ENCODE measurements at regions not wholly inside any gene's neighbourhood (a gene's known extent, or its start where the extent isn't known, plus 50 kb on each side); places are given as distances from the start of the nearest gene placed in this dataset.
"Not testable (repeated sequence)": the region's sequence is repeated elsewhere in the genome, so short reads cannot be mapped to it uniquely, and the experiment has no call there.

- not testable (repeated sequence) for DNase-seq (ENCODE audit: low spot score)
Measured at GRCh38 chr18:52168131-52168530, 171.9 kb upstream of the DCC start.

DNA sequence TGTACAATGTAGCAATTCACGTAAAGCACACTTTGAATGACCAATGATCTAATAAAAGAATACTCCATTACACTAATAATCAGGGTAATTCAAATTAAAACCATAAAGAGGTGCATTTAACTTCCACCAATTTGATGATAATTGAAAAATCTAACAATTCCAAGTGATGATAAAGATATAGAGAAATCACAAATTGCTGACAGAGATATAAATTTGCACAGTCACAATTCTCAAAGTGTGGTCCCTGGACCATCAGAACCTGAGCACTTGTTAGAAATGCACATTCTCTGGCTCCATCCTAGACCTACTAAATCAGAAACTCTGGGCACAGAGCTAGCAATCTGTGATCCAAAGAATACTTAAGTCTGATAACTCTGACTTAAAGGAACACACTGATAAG is 165.8 kb upstream of the DCC start:
- no peak for DNase-seq (ENCODE audit: low spot score)

DNA sequence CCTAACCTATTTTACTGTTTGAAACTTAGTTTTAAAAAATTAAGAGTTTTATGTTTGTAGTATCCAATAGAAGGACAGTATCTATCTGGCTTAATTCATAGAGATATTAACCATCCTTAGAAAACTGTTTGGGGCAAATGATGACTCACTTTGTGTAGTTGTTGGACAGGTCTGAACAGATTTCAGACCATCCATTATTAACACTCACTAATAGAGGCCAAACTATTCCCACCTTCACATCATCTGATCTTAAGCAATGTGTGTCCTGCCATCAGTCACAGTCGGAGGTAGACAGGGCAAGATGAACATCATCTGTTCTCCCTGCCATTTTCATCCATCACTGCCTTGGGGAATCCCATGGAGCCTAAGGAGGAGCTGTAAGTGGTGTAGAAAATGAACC is 164.6 kb upstream of the DCC start:
- no peak for DNase-seq (ENCODE audit: low spot score)

DNA sequence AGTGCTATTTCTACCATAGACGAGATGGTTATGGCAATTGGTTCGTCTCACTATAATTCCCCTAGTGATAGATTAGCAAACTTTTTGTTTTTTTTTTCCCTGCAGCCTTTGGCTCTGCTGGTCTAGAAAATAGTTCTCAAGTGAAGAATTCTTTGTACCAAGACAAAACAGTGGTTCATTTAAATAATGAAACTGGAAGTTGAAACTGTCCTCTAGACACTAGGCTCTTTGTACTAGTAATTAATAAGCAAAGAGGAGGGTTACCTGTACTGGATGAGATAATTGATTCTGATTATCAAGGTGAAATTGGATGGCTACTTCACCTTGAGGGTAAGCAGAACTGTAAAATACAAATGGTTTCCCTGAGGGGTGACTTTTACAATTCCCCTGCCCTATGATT is 156.9 kb upstream of the DCC start:
- no peak for DNase-seq (ENCODE audit: low spot score)

GRCh38 chr18:52190195-52190594 is 149.8 kb upstream of the DCC start:
- DNase-seq (ENCODE audit: low spot score), result no peak

DNA sequence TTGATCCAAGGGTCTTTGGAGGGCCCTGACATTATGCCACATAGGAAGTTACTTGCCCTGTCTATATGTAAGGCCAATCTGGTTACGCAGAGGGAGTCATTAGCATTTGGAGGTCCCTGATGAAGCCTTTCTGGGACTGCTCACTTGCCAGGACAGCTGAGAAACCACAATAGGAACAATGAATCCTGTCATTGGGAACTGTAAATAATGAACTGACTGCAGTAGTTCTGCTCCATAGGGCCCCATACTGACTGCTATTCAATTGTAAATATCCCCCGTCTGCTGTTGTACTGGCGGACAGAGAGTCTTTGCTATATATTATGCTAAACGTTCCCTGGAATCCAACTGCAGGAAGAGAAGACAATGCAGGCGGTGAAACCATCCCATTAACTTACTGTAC is 149.4 kb upstream of the DCC start:
- DNase-seq (ENCODE audit: low spot score), result no peak

- DNase-seq (ENCODE audit: low spot score), result no peak
Measured at GRCh38 chr18:52200406-52200805, 139.6 kb upstream of the DCC start.

DNA sequence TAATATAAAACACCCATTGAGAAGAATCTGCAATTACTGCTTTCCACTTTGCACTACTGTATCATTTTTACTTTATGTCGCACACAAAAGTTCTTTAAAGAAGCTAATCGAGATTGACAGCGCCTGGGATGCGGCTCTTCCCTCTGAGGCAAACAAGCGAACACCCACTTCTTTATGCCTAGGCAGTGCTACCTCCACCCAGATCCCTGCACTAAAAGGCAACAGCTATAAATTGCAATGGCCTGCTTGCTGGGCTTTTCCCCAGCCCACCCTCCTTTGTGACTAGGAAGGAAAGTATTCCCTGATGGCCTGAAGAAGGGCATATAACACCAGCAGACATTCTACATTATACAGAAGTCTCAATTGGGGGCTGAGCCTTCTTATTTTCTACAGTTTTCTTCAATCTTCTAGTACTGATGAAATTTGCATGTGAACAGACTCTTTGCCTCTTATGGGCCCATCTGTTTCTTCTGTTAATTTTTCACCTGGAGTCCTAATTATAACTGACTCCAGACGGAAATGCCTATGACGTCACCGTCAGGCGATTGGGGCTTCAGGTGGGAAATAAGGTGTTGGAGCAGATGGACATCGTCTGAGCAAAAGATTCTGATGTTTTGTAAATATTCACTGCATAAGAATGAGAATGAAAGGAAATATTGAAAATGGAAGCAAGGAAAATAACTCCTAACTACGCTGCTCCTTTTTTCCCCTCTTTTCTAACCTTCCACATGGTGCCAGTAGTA is 138.9 kb upstream of the DCC start:
- DNase-seq (ENCODE audit: low spot score), result no peak

GRCh38 chr18:52208646-52209045 is 131.4 kb upstream of the DCC start:
- no peak for DNase-seq (ENCODE audit: low spot score)

DNA sequence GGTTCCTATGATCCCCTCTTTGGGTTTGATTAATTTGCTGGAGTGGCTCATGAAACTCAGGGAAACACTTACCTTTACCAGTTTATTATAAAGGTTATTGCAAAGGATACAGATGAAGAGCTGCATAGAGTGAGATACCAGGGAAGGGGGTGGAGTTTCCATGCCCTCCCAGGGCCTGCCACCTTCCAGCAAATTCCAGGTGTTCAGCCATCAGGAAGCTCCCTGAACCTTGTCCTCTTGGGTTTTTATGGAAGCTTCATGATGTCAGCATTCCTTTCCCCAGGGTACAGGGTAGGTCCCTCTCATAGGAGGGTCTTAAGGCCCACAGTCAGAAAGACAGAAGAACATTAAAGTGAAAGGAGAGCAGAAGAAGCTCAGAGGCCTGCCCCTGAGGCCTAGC is 123.9 kb upstream of the DCC start:
- no peak for DNase-seq (ENCODE audit: low spot score)

- no peak for DNase-seq (ENCODE audit: low spot score)
Measured at GRCh38 chr18:52216666-52217065, 123.3 kb upstream of the DCC start.

GRCh38 chr18:52219102-52219501 is 120.9 kb upstream of the DCC start:
- no peak for DNase-seq (ENCODE audit: low spot score)

DNA sequence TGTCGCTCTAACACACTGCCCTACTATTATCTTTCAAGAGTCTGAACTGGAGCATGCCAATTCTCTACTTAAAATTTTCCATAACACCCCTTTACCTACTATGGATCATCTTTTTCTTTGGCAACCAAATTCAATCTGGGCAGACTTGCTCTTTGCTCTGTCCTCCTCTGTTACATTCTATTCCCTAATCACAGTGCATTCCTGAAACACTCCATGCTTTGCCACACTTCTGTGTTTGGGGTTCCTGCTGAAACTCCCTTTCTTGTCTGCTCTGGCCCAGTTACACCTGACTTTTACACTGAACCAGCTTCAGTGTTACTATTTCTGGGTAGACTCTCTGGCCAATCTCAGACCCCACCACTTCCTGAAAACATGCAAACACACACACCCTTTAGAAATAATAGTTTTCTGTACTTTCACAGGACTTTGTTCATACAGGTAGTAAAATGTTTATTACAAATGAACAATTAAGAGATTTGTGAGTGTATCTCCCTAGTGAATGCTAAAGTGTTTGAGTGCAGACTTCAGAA is 119.9 kb upstream of the DCC start:
- no peak for DNase-seq (ENCODE audit: low spot score)

GRCh38 chr18:52222211-52222610 is 117.8 kb upstream of the DCC start:
- DNase-seq (ENCODE audit: low spot score), result no peak

GRCh38 chr18:52227536-52227935 is 112.5 kb upstream of the DCC start:
- no peak for DNase-seq (ENCODE audit: low spot score)

GRCh38 chr18:52228166-52228565 is 111.8 kb upstream of the DCC start:
- DNase-seq (ENCODE audit: low spot score), result no peak

DNA sequence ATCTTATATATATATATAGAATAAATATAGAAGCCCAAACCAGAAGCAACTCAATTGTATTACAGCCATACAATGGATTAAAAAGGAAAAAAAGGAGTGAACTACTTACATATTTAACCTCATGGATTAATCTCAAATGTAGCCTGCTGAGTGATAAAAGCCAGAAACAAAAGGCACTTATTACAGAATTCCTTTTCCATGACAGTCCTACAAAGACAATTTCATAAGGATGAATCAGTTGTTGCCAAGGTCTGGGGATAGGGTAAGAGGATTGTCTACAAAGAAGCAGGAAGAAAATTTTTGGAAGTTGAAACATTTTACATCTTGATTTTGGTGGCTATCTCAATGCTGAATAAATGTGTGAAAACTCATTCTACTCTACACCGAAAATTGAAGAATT is 103.9 kb upstream of the DCC start:
- no peak for DNase-seq (ENCODE audit: low spot score)

DNA sequence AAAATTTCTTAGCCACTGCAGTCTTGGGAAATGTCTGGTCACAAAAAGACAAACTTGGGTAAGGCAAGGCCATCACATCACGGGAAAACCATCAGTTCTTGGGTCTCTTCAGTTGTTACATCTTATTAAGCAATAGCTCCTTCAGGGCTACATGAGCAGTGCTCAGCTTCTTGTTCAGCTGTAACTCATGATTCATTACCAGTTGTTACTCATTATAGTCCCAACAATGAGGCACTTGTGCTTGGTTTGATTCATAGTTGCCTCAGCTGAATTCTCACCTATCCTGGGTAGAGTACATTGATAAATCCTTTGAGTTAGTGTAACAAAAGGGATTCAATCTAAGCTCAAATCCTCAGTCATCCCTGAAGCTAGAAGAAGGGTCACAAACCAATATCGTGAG is 102.4 kb upstream of the DCC start:
- no peak for DNase-seq (ENCODE audit: low spot score)

GRCh38 chr18:52242711-52243110 is 97.3 kb upstream of the DCC start:
- DNase-seq (ENCODE audit: low spot score), result no peak

GRCh38 chr18:52244658-52245057 is 95.3 kb upstream of the DCC start:
- no peak for DNase-seq (ENCODE audit: low spot score)

- DNase-seq (ENCODE audit: low spot score), result no peak
Measured at GRCh38 chr18:52254367-52254766, 85.6 kb upstream of the DCC start.

DNA sequence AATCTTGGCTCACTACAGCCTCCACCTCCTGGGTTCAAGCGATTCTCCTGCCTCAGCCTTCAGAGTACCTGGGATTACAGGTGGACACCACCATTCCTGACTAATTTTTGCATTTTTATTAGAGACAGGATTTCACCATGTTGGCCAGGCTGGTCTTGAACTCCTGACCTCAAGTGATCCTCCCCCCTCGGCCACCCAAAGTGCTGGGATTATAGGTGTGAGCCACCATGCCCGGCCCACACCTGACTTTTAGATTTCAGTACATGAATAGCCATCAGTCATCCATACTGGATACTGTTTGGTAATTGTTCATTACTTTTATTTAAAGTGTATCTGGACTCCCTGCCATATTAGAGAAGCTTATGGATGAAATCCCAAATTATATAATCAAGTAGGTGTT is 82.6 kb upstream of the DCC start:
- DNase-seq (ENCODE audit: low spot score), result not testable (repeated sequence)

GRCh38 chr18:52275817-52276216 is 64.2 kb upstream of the DCC start:
- DNase-seq (ENCODE audit: low spot score), result no peak

DNA sequence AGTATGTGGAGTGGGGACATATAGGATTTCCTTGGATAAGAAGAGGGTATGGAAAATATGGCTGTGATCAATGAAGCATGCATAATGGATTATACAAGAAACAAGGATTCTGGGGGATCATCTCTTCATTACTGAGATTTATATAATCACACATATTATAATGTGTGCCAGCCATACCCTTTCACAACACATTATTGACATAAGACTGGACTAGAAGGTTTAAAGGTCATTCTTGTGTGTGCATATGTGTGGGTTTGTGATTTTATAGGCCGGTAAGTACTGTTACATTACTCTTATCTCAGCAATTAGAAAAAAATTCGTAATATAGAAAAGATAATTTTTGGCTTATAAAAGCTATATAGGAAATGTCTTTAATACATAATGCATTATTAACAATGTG is 62.2 kb upstream of the DCC start:
- no peak for DNase-seq (ENCODE audit: low spot score)

Measured in umbilical cord (tissue), 1 donor.